Lower leg skin (tissue), 4 donors: ENCODE measurements at regions not wholly inside any gene's neighbourhood (a gene's known extent, or its start where the extent isn't known, plus 50 kb on each side); places are given as distances from the start of the nearest gene placed in this dataset.

Experiments
- DNase-seq, 2 donors: peaks; one replicate each; pipeline ENCODE4 v3.0.0-alpha.2; 2019; ENCODE audit warnings: low spot score in 2 of 2
- H3K4me3 ChIP-seq: fragments of 200-600 bp; sonication (generic); 2 replicates; pipeline ENCODE4 v1.5.1; 2017; ENCODE audit warnings: mild to moderate bottlenecking, low read depth; ENCODE audit not compliant: poor library complexity, severe bottlenecking
- CTCF ChIP-seq, 3 donors: fragments of 450-650 bp; IDR thresholded peaks; one replicate each; pipeline ENCODE4 v1.5.1; 2016; ENCODE audit warnings: antibody characterized with exemption in 3 of 3, mild to moderate bottlenecking in 3 of 3, moderate library complexity in 2 of 3
- POLR2A ChIP-seq, 2 donors: fragments of 450-650 bp; IDR thresholded peaks; one replicate each; pipeline ENCODE4 v1.6.1; 2016 to 2017; ENCODE audit warnings: antibody characterized with exemption in 2 of 2, mild to moderate bottlenecking in 1 of 2, moderate library complexity in 1 of 2
- WGBS, 2 donors: methylation state at CpG; one replicate each; pipeline ENCODE4 v1.1.5; 2018; 5-methylcytosine and 5-hydroxymethylcytosine counted together
- intact Hi-C: fragments of 100-400 bp; cut with DNase I; formaldehyde crosslinking; loops from one replicate; pipeline ENCODE4 v1.15.0; 2023; ENCODE audit warnings: low total_unique reads

DNA sequence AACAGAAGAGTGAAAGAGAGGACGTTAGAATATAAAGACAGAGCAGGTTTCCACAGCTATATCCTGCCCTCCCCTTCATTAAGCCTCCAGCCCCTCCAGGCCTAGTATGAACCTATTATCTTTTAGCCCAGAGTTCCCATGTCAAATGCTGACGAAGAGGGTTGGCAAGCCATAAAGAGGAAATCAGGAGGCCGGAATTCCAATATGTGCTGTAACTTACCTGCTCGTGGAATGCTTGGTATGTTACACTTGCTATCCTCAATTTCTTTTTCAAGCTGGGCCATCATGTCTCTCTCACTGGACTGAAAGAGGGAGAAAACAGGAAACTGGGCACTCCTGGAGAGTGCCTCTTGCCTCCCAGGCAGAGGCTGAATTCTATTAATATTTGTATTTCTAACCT, 264.1 kb downstream of the TRIB2 start:
- 79 to 85% methylated on average over 4 of the region's 4 CpGs for WGBS, 2 donors
- no peak for DNase-seq
- TF ChIP-seq CTCF (IDR thresholded peaks at IDR 0.05) (no peak), POLR2A (IDR thresholded peaks at IDR 0.05) (no peak)
- no peak overlapping the region for H3K4me3 ChIP-seq
- intact Hi-C loops = no loop called here

- H3K4me3 ChIP-seq = no peak overlapping the region
- intact Hi-C loops = no loop called here
- WGBS, 2 donors = 73 to 76% methylated on average over 1 of the region's 1 CpG
- TF ChIP-seq POLR2A (IDR thresholded peaks at IDR 0.05) = no peak
- TF ChIP-seq CTCF (IDR thresholded peaks at IDR 0.05) = no peak
- no peak for DNase-seq
Measured at GRCh38 chr2:12982149-12982584, 265.4 kb downstream of the TRIB2 start.

DNA sequence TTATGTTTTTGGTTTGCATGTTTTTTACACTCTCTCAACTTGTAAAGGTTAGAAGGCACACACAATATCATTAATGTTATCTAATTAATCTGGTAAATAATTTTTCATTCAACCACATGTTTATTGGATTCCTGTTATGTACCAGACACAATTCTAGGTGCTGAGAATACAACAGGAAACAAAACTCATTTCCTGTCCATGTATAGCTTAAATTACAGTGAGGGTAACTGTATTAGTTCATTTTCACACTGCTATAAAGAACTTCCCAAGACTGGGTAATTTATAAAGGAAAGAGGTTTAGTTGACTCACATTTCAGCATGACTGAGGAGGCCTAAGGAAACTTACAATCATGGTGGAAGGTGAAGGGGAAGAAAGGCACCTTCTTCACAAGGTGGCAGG, 270.5 kb downstream of the TRIB2 start:
- H3K4me3 ChIP-seq = no peak overlapping the region
- TF ChIP-seq POLR2A (IDR thresholded peaks at IDR 0.05) = no peak
- TF ChIP-seq CTCF (IDR thresholded peaks at IDR 0.05) = no peak
- intact Hi-C loops = no loop called here
- DNase-seq = no peak

DNA sequence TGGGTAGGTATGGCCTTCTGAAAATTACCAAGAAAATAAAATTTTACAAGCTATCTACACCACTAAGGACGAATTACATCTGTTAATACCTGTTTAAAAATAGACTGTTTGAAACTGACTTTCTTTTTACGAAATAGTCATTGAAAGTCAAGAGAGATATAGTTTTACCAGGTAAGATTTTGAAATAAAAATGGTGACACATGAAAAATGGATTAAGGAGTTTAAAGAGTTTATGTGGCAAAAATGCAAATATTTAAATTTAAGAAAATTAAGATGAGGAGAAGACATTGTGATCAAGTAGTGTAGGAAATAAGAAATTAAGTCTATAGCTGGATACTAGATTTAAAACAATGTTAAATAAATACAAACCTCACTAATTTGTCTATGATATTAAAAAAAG, 271.5 kb downstream of the TRIB2 start:
- no peak overlapping the region for H3K4me3 ChIP-seq
- intact Hi-C loops = no loop called here
- TF ChIP-seq POLR2A (IDR thresholded peaks at IDR 0.05) (no peak), CTCF (IDR thresholded peaks at IDR 0.05) (no peak)
- WGBS, 2 donors = 91 to 94% methylated on average over 2 of the region's 2 CpGs
- no peak for DNase-seq

DNA sequence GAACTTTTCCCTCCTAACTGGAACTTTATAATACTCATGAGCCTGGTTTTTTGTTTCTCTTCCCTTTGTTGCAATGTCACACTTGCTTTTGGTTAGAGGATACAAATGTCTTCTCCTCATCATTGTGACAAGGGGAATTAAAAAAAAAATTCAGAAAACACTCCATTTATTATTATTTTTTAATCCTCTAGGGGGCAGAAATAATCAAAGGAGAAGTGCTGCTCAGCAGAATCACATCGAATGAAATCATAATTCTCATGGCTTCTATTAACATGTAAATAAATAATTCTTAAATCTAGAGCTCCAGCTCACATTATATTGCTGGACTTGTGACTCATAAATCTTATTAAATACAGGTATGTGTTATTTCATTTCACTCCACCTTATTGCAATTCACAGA, 273.8 kb downstream of the TRIB2 start:
- 26 to 32% methylated on average over 1 of the region's 1 CpG for WGBS, 2 donors
- intact Hi-C loops = no loop called here
- DNase-seq = no peak
- TF ChIP-seq CTCF (IDR thresholded peaks at IDR 0.05) (no peak), POLR2A (IDR thresholded peaks at IDR 0.05) (no peak)
- no peak overlapping the region for H3K4me3 ChIP-seq

DNA sequence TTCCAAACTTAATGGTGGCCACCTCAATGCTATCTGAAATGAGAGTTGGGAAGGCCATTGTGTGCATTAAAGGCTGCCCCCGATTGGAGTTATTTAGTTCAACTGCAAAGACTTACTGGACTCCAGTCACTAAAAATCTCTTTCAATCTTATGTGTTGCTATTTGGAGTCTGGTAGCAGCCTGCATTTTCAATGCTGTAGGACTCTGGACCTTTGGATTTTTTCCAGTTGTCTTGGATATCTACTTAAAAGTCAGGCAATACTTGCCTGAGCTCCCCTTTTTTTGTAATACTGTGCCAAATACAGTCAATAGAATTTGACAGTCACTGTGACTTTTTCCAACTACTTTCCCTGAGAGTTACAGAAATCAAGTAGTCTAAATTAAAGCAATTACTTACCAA, 281.9 kb downstream of the TRIB2 start:
- WGBS, 2 donors = 96 to 97% methylated on average over 1 of the region's 1 CpG
- no peak for DNase-seq
- intact Hi-C loops = no loop called here
- no peak for TF ChIP-seq CTCF (IDR thresholded peaks at IDR 0.05)
- TF ChIP-seq POLR2A (IDR thresholded peaks at IDR 0.05) = no peak
- no peak overlapping the region for H3K4me3 ChIP-seq
